Tibial artery (tissue), 4 donors: ENCODE measurements at regions not wholly inside any gene's neighbourhood (a gene's known extent, or its start where the extent isn't known, plus 50 kb on each side); places are given as distances from the start of the nearest gene placed in this dataset.

Experiments used
- DNase-seq, 2 donors: peaks; one replicate each; pipeline ENCODE4 v3.0.0-alpha.2; 2019
- H3K27ac ChIP-seq, 2 donors: fragments of 200-600 bp; sonication (generic) in 1 of 2; 1 replicate in 1 of 2; 2 replicates in 1 of 2; pipeline ENCODE4 v1.5.1; 2018 to 2019; ENCODE audit warnings: mild to moderate bottlenecking in 1 of 2
- H3K27me3 ChIP-seq, 2 donors: fragments of 200-600 bp; sonication (generic) in 1 of 2; one replicate each; pipeline versions ENCODE4 v1.5.1 to v1.6.0; 2016 to 2019
- H3K36me3 ChIP-seq, 3 donors: fragments of 200-600 bp; sonication (generic) in 2 of 3; one replicate each; pipeline ENCODE4 v1.5.1; 2016 to 2019; ENCODE audit warnings: mild to moderate bottlenecking in 2 of 3
- H3K4me1 ChIP-seq, 4 donors: fragments of 200-600 bp; sonication (generic) in 2 of 4; 1 replicate in 3 of 4; 2 replicates in 1 of 4; pipeline ENCODE4 v1.5.1; 2016 to 2019
- H3K4me3 ChIP-seq, 2 donors: fragments of 200-600 bp; sonication (generic) in 1 of 2; 1 replicate in 1 of 2; 2 replicates in 1 of 2; pipeline ENCODE4 v1.5.1; 2018 to 2019; ENCODE audit warnings: mild to moderate bottlenecking in 2 of 2
- H3K9me3 ChIP-seq, 3 donors: fragments of 200-600 bp; sonication (generic) in 1 of 3; one replicate each; pipeline ENCODE4 v1.5.1; 2016 to 2019
- CTCF ChIP-seq, 2 experiments: fragments of 200-600 bp in 1 of 2; fragments of 450-650 bp in 1 of 2; IDR thresholded peaks; one replicate each; pipeline ENCODE4 v1.5.1; 2017 to 2019; ENCODE audit warnings: antibody characterized with exemption in 2 of 2, mild to moderate bottlenecking in 1 of 2, moderate library complexity in 1 of 2
- intact Hi-C: fragments of 100-400 bp; cut with DNase I; formaldehyde crosslinking; loops from one replicate; pipeline ENCODE4 v1.15.0; 2023; ENCODE audit warnings: low total_unique reads

DNA sequence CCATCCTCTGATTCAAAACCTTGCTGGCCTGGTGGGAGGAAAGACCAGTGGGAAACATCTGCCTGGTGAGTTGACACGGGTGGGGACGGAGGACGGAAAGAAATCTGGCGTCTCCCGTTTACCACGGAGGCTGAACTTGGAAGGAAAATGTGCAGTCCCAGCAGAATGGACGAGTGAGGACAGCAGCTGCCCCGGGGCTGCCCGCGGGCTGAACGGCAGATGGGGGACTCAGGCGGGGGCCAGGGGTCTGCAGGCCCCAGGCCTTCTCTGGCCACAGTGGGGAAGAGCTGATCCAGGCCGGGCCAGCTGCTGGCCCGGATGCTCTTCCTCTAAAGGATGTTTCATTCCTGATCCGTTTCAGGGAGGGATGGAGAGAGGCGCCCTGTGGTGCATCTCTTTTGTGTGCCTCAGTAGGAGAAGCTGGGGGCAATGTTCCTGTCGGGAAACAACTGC is 147.5 kb upstream of the CHST15 start:
- H3K4me3 ChIP-seq: no peak overlapping the region
- no peaks in the 10 kb centered on the region for H3K36me3 ChIP-seq
- intact Hi-C loops: no loop called here

GRCh38 chr10:124239696-124240095 is 146.3 kb upstream of the CHST15 start:
- no peak for TF ChIP-seq CTCF (IDR thresholded peaks at IDR 0.05)

More for the DNA sequence above, 147.5 kb upstream of the CHST15 start:
- Histone ChIP-seq H3K9me3 (no peaks in the 10 kb centered on the region), H3K27ac (no peak overlapping the region), H3K27me3 (no peaks in the 10 kb centered on the region), H3K4me1 (peaks cover 0 to 17% (median 3%) of the 10 kb centered on the region in 4 donors)
- no peak for DNase-seq
- no peak for TF ChIP-seq CTCF (IDR thresholded peaks at IDR 0.05)

GRCh38 chr10:124239134-124239533 is 145.7 kb upstream of the CHST15 start:
- no peak for DNase-seq

More at GRCh38 chr10:124239696-124240095, 146.3 kb upstream of the CHST15 start:
- no peak for DNase-seq
- intact Hi-C loops: no loop called here
- Histone ChIP-seq H3K36me3 (no peaks in the 10 kb centered on the region), H3K27me3 (no peaks in the 10 kb centered on the region), H3K9me3 (no peaks in the 10 kb centered on the region), H3K4me1 (peaks cover 0 to 17% (median 3%) of the 10 kb centered on the region in 4 donors), H3K4me3 (no peak overlapping the region), H3K27ac (no peak overlapping the region)

GRCh38 chr10:124238367-124238766 is 145.0 kb upstream of the CHST15 start:
- no peak for DNase-seq
- no peaks in the 10 kb centered on the region for H3K36me3 ChIP-seq
- H3K4me3 ChIP-seq: no peak overlapping the region
- intact Hi-C loops: no loop called here
- H3K27ac ChIP-seq: no peak overlapping the region
- TF ChIP-seq CTCF (IDR thresholded peaks at IDR 0.05): no peak
- no peaks in the 10 kb centered on the region for H3K27me3 ChIP-seq
- H3K4me1 ChIP-seq: peaks cover 0 to 17% (median 6%) of the 10 kb centered on the region in 4 donors
- no peaks in the 10 kb centered on the region for H3K9me3 ChIP-seq

More at GRCh38 chr10:124239134-124239533, 145.7 kb upstream of the CHST15 start:
- intact Hi-C loops: no loop called here
- no peaks in the 10 kb centered on the region for H3K36me3 ChIP-seq
- TF ChIP-seq CTCF (IDR thresholded peaks at IDR 0.05): no peak
- H3K4me1 ChIP-seq: peaks cover 0 to 17% (median 3%) of the 10 kb centered on the region in 4 donors
- no peak overlapping the region for H3K4me3 ChIP-seq
- H3K27ac ChIP-seq: no peak overlapping the region
- no peaks in the 10 kb centered on the region for H3K27me3 ChIP-seq
- no peaks in the 10 kb centered on the region for H3K9me3 ChIP-seq

- Histone ChIP-seq H3K27ac (no peak overlapping the region), H3K4me1 (peaks cover 0 to 17% (median 7%) of the 10 kb centered on the region in 4 donors), H3K27me3 (no peaks in the 10 kb centered on the region), H3K4me3 (no peak overlapping the region), H3K36me3 (no peaks in the 10 kb centered on the region), H3K9me3 (no peaks in the 10 kb centered on the region)
- no peak for TF ChIP-seq CTCF (IDR thresholded peaks at IDR 0.05)
- no peak for DNase-seq
- intact Hi-C loops: no loop called here
Observed at GRCh38 chr10:124237282-124237961, 144.0 kb upstream of the CHST15 start.
